Activated naive CD4-positive, alpha-beta T cell treated with anti-CD3 and anti-CD28 coated beads for 36 hours (primary cell): ENCODE measurements at regions not wholly inside any gene's neighbourhood (a gene's known extent, or its start where the extent isn't known, plus 50 kb on each side); places are given as distances from the start of the nearest gene placed in this dataset.

Source experiments
- CTCF ChIA-PET: fragments of 350-600 bp; sonication (Branson Sonifier 250); formaldehyde crosslinking; loops from one replicate; lab custom pipeline; 2021; ENCODE audit warnings: antibody characterized with exemption; lab: Charles Lee
- DNase-seq: peaks from one replicate; pipeline ENCODE4 v3.0.0-alpha.2; 2020
- H3K27ac Mint-ChIP-seq: one replicate; pipeline ENCODE4 v1.8.0; 2021; ENCODE audit warnings: mild to moderate bottlenecking, mixed read lengths
- H3K27me3 Mint-ChIP-seq: one replicate; pipeline ENCODE4 v1.8.0; 2021; ENCODE audit warnings: low read depth, mixed read lengths
- H3K36me3 Mint-ChIP-seq: one replicate; pipeline ENCODE4 v1.8.0; 2021; ENCODE audit warnings: low read depth, mixed read lengths
- H3K4me1 Mint-ChIP-seq: one replicate; pipeline ENCODE4 v1.8.0; 2021; ENCODE audit warnings: low read depth, mixed read lengths
- H3K4me3 Mint-ChIP-seq: one replicate; pipeline ENCODE4 v1.8.0; 2021; ENCODE audit warnings: mild to moderate bottlenecking, moderate library complexity, mixed read lengths
- H3K9me3 Mint-ChIP-seq: one replicate; pipeline ENCODE4 v1.8.0; 2021; ENCODE audit warnings: mixed read lengths
- intact Hi-C: fragments of 100-400 bp; cut with micrococcal nuclease; formaldehyde crosslinking; loops from one replicate; pipeline ENCODE4 v1.15.1; 2023

DNA sequence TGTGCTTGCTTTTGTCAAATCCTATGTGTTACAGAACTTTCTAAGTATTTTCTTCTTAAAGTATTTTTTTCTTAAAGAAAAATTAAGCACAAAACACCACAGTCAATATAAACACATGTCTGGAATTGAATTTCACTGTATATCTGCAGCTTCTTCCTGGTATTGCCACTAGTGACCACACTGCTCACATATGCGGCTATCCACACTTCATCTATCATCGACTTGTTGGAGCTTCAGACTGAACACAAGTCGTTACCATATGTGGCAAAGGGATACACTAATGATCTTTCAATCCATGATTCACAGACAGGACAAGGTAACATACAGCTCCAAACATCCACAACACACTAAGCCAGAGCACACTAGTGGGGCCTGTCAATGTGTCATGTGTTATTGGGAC, 498.4 kb upstream of the ARGLU1 start:
- CTCF ChIA-PET, result no interaction called here
- no peaks in the 10 kb centered on the region for H3K9me3 Mint-ChIP-seq
- H3K36me3 Mint-ChIP-seq, result no peaks in the 10 kb centered on the region
- no peak overlapping the region for H3K4me3 Mint-ChIP-seq
- no peak overlapping the region for H3K27ac Mint-ChIP-seq
- intact Hi-C loops, result no loop called here
- no peaks in the 10 kb centered on the region for H3K27me3 Mint-ChIP-seq
- no peak for DNase-seq
- H3K4me1 Mint-ChIP-seq, result no peaks in the 10 kb centered on the region

- intact Hi-C loops, result no loop called here
- H3K27ac Mint-ChIP-seq, result no peak overlapping the region
- H3K4me3 Mint-ChIP-seq, result no peak overlapping the region
- no peak for DNase-seq
- no peaks in the 10 kb centered on the region for H3K4me1 Mint-ChIP-seq
- peaks cover 1% of the 10 kb centered on the region for H3K36me3 Mint-ChIP-seq
- CTCF ChIA-PET, result no interaction called here
- H3K9me3 Mint-ChIP-seq, result no peaks in the 10 kb centered on the region
- no peaks in the 10 kb centered on the region for H3K27me3 Mint-ChIP-seq
Observed at GRCh38 chr13:107065036-107065435, 497.1 kb upstream of the ARGLU1 start.

DNA sequence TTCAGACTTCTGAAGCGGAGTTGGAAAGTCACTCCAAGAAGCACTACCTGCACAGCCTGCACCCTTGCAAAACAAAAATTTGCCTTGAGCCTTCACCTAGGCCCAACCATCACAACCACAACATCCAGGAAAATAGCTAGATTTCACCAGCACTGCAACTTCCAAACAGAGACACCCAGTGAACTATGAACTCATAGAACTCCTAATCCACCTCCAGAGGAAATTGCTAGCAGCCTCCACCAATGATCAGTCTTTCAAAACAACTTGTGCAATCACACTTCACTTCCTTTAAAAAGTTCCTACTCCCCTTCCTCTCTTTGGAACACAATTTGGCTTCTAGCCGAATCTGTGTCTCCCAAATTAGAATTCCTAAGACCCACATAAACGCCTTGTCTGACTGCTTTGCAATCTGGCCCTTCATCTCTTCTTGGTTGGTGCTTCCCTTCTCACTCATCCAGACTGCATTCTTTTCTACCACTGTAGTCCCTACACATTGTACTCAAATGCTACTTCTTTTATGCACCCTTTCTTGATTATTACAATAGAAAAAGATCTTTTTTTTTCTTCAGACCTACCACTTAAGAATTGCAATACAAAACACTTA, 489.2 kb upstream of the ARGLU1 start:
- CTCF ChIA-PET, result no interaction called here
- no peak overlapping the region for H3K27ac Mint-ChIP-seq
- no peak for DNase-seq
- H3K4me3 Mint-ChIP-seq, result no peak overlapping the region
- peaks cover 2% of the 10 kb centered on the region for H3K36me3 Mint-ChIP-seq
- H3K4me1 Mint-ChIP-seq, result no peaks in the 10 kb centered on the region
- intact Hi-C loops, result no loop called here
- no peaks in the 10 kb centered on the region for H3K27me3 Mint-ChIP-seq
- no peaks in the 10 kb centered on the region for H3K9me3 Mint-ChIP-seq

- Mint-ChIP-seq H3K36me3 (no peaks in the 10 kb centered on the region), H3K27ac (no peak overlapping the region), H3K4me3 (no peak overlapping the region), H3K9me3 (peaks cover 7% of the 10 kb centered on the region), H3K4me1 (no peaks in the 10 kb centered on the region), H3K27me3 (no peaks in the 10 kb centered on the region)
- intact Hi-C loops, result no loop called here
- no peak for DNase-seq
- CTCF ChIA-PET, result no interaction called here
Observed at GRCh38 chr13:107043021-107043956, 475.4 kb upstream of the ARGLU1 start.

- H3K27me3 Mint-ChIP-seq, result no peaks in the 10 kb centered on the region
- intact Hi-C loops, result no loop called here
- no peak overlapping the region for H3K27ac Mint-ChIP-seq
- H3K4me3 Mint-ChIP-seq, result no peak overlapping the region
- no peaks in the 10 kb centered on the region for H3K36me3 Mint-ChIP-seq
- CTCF ChIA-PET, result interaction anchor here (0.6 kb wide), 1 partner anchor 15 kb away, joined by 3 read pairs; no protein-coding TSS in a partner anchor
- peaks cover 1% of the 10 kb centered on the region for H3K9me3 Mint-ChIP-seq
- H3K4me1 Mint-ChIP-seq, result no peaks in the 10 kb centered on the region
- no peak for DNase-seq
Observed at GRCh38 chr13:107035778-107036177, 467.8 kb upstream of the ARGLU1 start.

GRCh38 chr13:107035186-107035585, 467.2 kb upstream of the ARGLU1 start:
- Mint-ChIP-seq H3K9me3 (no peaks in the 10 kb centered on the region), H3K4me1 (no peaks in the 10 kb centered on the region)
- CTCF ChIA-PET, result no interaction called here

DNA sequence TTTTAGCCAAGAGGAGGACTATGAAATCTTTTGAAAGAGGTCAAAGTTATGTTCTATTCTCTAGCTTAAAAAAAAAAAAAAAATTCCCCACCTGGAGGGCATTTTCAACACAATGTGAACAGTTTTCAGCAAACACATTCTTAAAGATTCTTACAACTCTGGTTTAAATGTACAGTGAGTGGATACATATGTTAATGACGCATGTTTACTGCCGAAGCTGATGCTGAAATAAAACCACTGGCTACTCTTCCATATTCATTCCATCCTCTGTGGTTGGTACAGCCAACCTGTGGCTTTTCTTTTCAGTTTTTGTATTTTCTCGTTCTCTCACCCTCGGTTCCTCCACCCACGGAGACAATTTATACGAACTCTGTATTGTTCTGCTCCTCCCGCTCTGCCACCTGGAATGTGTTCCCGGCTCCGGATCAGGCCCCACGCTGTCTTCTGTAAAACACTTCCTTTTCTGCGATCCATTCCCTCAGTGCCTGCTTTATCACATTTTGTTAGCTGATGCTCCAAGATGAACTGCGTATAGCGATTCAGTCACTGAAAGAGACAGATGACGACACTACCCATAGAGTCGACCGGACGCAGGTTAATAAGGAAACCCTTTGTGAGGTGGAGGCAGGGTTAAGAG, 466.4 kb upstream of the ARGLU1 start:
- H3K27ac Mint-ChIP-seq, result no peak overlapping the region
- CTCF ChIA-PET, result no interaction called here
- no peak overlapping the region for H3K4me3 Mint-ChIP-seq
- no peak for DNase-seq
- no peaks in the 10 kb centered on the region for H3K27me3 Mint-ChIP-seq
- no peaks in the 10 kb centered on the region for H3K9me3 Mint-ChIP-seq
- intact Hi-C loops, result no loop called here
- no peaks in the 10 kb centered on the region for H3K36me3 Mint-ChIP-seq
- no peaks in the 10 kb centered on the region for H3K4me1 Mint-ChIP-seq

More at GRCh38 chr13:107035186-107035585, 467.2 kb upstream of the ARGLU1 start:
- intact Hi-C loops, result no loop called here
- Mint-ChIP-seq H3K27me3 (no peaks in the 10 kb centered on the region), H3K27ac (no peak overlapping the region), H3K36me3 (no peaks in the 10 kb centered on the region), H3K4me3 (no peak overlapping the region)
- DNase-seq, result no peak

GRCh38 chr13:107031716-107032115, 463.8 kb upstream of the ARGLU1 start:
- H3K4me1 Mint-ChIP-seq, result no peaks in the 10 kb centered on the region
- H3K27me3 Mint-ChIP-seq, result no peaks in the 10 kb centered on the region
- no peak overlapping the region for H3K27ac Mint-ChIP-seq
- intact Hi-C loops, result no loop called here
- CTCF ChIA-PET, result no interaction called here
- no peaks in the 10 kb centered on the region for H3K36me3 Mint-ChIP-seq
- DNase-seq, result no peak
- H3K4me3 Mint-ChIP-seq, result no peak overlapping the region
- no peaks in the 10 kb centered on the region for H3K9me3 Mint-ChIP-seq

DNA sequence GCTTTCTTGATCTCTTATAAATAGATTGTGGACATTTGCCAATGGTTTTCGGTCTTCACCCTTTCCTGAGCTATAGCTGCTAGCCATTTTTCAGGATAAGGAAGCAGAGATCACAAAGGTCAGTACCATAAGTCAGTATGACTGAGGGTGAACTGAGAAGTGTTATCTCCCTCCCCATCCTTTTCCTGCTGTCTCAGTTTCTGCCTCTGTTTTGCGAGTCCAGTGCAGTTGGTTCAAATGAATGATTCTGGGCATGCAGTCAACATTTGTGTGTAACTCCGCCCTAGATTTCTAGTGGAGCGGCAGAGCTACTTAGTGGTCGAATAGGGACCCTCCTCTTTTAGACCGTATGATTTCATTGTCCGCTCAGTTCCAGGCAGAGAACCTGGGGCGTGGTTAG, 460.8 kb upstream of the ARGLU1 start:
- H3K27me3 Mint-ChIP-seq, result no peaks in the 10 kb centered on the region
- H3K36me3 Mint-ChIP-seq, result no peaks in the 10 kb centered on the region
- intact Hi-C loops, result no loop called here
- no peak overlapping the region for H3K27ac Mint-ChIP-seq
- no peak for DNase-seq
- H3K9me3 Mint-ChIP-seq, result peaks cover 1% of the 10 kb centered on the region
- H3K4me1 Mint-ChIP-seq, result no peaks in the 10 kb centered on the region
- CTCF ChIA-PET, result no interaction called here
- no peak overlapping the region for H3K4me3 Mint-ChIP-seq

GRCh38 chr13:107025991-107026390, 458.1 kb upstream of the ARGLU1 start:
- Mint-ChIP-seq H3K4me3 (no peak overlapping the region), H3K27ac (no peak overlapping the region), H3K9me3 (peaks cover 1% of the 10 kb centered on the region), H3K4me1 (no peaks in the 10 kb centered on the region), H3K27me3 (no peaks in the 10 kb centered on the region), H3K36me3 (no peaks in the 10 kb centered on the region)
- intact Hi-C loops, result no loop called here
- DNase-seq, result no peak
- CTCF ChIA-PET, result no interaction called here

- H3K27me3 Mint-ChIP-seq, result no peaks in the 10 kb centered on the region
- H3K36me3 Mint-ChIP-seq, result no peaks in the 10 kb centered on the region
- H3K27ac Mint-ChIP-seq, result no peak overlapping the region
- no peak for DNase-seq
- H3K4me1 Mint-ChIP-seq, result no peaks in the 10 kb centered on the region
- CTCF ChIA-PET, result no interaction called here
- no peak overlapping the region for H3K4me3 Mint-ChIP-seq
- peaks cover 1% of the 10 kb centered on the region for H3K9me3 Mint-ChIP-seq
- intact Hi-C loops, result no loop called here
Observed at GRCh38 chr13:107023335-107023734, 455.4 kb upstream of the ARGLU1 start.

- intact Hi-C loops, result no loop called here
- Mint-ChIP-seq H3K4me1 (no peaks in the 10 kb centered on the region), H3K27me3 (no peaks in the 10 kb centered on the region), H3K4me3 (no peak overlapping the region), H3K9me3 (peaks cover 4% of the 10 kb centered on the region), H3K36me3 (no peaks in the 10 kb centered on the region), H3K27ac (no peak overlapping the region)
- no peak for DNase-seq
- CTCF ChIA-PET, result interaction anchor here (1.0 kb wide), 1 partner anchor 16 kb away, joined by 3 read pairs; no protein-coding TSS in a partner anchor
Observed at GRCh38 chr13:107020393-107020792, 452.5 kb upstream of the ARGLU1 start.
